SU-DHL-6 (cell line): ENCODE measurements at regions not wholly inside any gene's neighbourhood (a gene's known extent, or its start where the extent isn't known, plus 50 kb on each side); places are given as distances from the start of the nearest gene placed in this dataset.

Experiments used
- H2AFZ ChIP-seq: fragments of 200-600 bp; sonication (generic); 2 replicates; pipeline ENCODE4 v1.6.1; 2014; ENCODE audit warnings: low read depth, mild to moderate bottlenecking, moderate library complexity, mixed read lengths, antibody characterized with exemption, low read length; ENCODE audit not compliant: severe bottlenecking
- H3F3A ChIP-seq: fragments of 200-600 bp; shearing (Covaris generic); 2 replicates; pipeline ENCODE4 v1.6.0; 2016; ENCODE audit warnings: antibody characterized with exemption, mild to moderate bottlenecking; ENCODE audit not compliant: insufficient read depth
- H3K27ac ChIP-seq: fragments of 200-600 bp; sonication (generic); 2 replicates; pipeline ENCODE4 v1.5.1; 2016; ENCODE audit warnings: low read depth, mild to moderate bottlenecking, low read length, moderate library complexity, mixed read lengths
- H3K27me3 ChIP-seq: fragments of 200-600 bp; sonication (generic), shearing (Covaris generic); 2 replicates; pipeline ENCODE4 v1.6.0; 2014; ENCODE audit warnings: mild to moderate bottlenecking, low read length
- H3K36me3 ChIP-seq: fragments of 200-600 bp; sonication (generic); 2 replicates; pipeline ENCODE4 v1.6.1; 2014; ENCODE audit warnings: mild to moderate bottlenecking, low read length, mixed read lengths
- H3K4me2 ChIP-seq: fragments of 300-600, 200-600 bp; shearing (Covaris generic), sonication (generic); 2 replicates; pipeline ENCODE4 v1.6.0; 2014; ENCODE audit warnings: low read length, low read depth, mild to moderate bottlenecking; ENCODE audit not compliant: poor library complexity, severe bottlenecking
- H3K4me3 ChIP-seq: fragments of 200-600 bp; sonication (generic); 2 replicates; pipeline ENCODE4 v1.5.1; 2014; ENCODE audit warnings: antibody characterized with exemption, low read length, mild to moderate bottlenecking, mixed read lengths; ENCODE audit not compliant: insufficient read depth, poor library complexity, severe bottlenecking
- H3K79me2 ChIP-seq: fragments of 200-600 bp; sonication (generic); 2 replicates; pipeline ENCODE4 v1.6.1; 2014; ENCODE audit warnings: mild to moderate bottlenecking, low read length, moderate library complexity; ENCODE audit not compliant: insufficient read depth
- H3K9ac ChIP-seq: fragments of 200-600 bp; sonication (generic); 2 replicates; pipeline ENCODE4 v1.7.0; 2014; ENCODE audit warnings: mild to moderate bottlenecking, low read length
- H3K9me2 ChIP-seq: fragments of 200-600 bp; sonication (generic); replicated peaks from 2 replicates; pipeline ENCODE4 v1.6.1; 2014; ENCODE audit warnings: low read length; ENCODE audit not compliant: insufficient read depth
- H3K9me3 ChIP-seq: fragments of 200-600 bp; sonication (generic); 2 replicates; pipeline ENCODE4 v1.6.1; 2014; ENCODE audit warnings: low read length, mixed read lengths; ENCODE audit not compliant: insufficient read depth
- H4K20me1 ChIP-seq: fragments of 200-600 bp; sonication (generic); 2 replicates; pipeline ENCODE4 v1.6.1; 2014; ENCODE audit warnings: low read depth, mild to moderate bottlenecking, antibody characterized with exemption, low read length, moderate library complexity, mixed read lengths
- CTCF ChIP-seq: fragments of 200-600 bp; sonication (generic); IDR thresholded peaks from one replicate; pipeline ENCODE4 v1.5.1; 2017; ENCODE audit warnings: antibody characterized with exemption, mild to moderate bottlenecking, low read length, moderate library complexity; ENCODE audit not compliant: insufficient read depth, poor library complexity, severe bottlenecking
- EZH2phosphoT487 ChIP-seq: fragments of 200-600 bp; sonication (generic), shearing (Covaris generic); conservative IDR thresholded peaks from 2 replicates; pipeline ENCODE4 v1.6.1; 2018; ENCODE audit warnings: mild to moderate bottlenecking, antibody characterized with exemption, low read length, moderate library complexity, mixed read lengths

GRCh38 chr20:20803011-20803410, 90.6 kb upstream of the RALGAPA2 start:
- Histone ChIP-seq H2AFZ (no peak overlapping the region), H3K27ac (no peak overlapping the region), H3K4me2 (no peak overlapping the region), H3K9ac (no peak overlapping the region), H3K9me3 (no peaks in the 10 kb centered on the region), H3F3A (no peaks in the 10 kb centered on the region), H3K9me2 (no peaks in the 10 kb centered on the region), H3K4me3 (no peak overlapping the region), H3K36me3 (no peaks in the 10 kb centered on the region), H3K27me3 (0 out of 2 replicates have a peak, but pooled peaks cover 4% of the 10 kb centered on the region), H4K20me1 (no peaks in the 10 kb centered on the region), H3K79me2 (no peaks in the 10 kb centered on the region)
- no peak for TF ChIP-seq EZH2phosphoT487
- TF ChIP-seq CTCF = no peak

- no peak overlapping the region for H3K27ac ChIP-seq
- H3K9ac ChIP-seq = no peak overlapping the region
- no peak overlapping the region for H3K4me3 ChIP-seq
- no peaks in the 10 kb centered on the region for H3K36me3 ChIP-seq
- H3K27me3 ChIP-seq = 0 out of 2 replicates have a peak, but pooled peaks cover 4% of the 10 kb centered on the region
- no peaks in the 10 kb centered on the region for H3K9me2 ChIP-seq
- no peaks in the 10 kb centered on the region for H3K79me2 ChIP-seq
- no peak overlapping the region for H2AFZ ChIP-seq
- no peaks in the 10 kb centered on the region for H4K20me1 ChIP-seq
- TF ChIP-seq EZH2phosphoT487 = no peak
- no peak for TF ChIP-seq CTCF
- H3F3A ChIP-seq = no peaks in the 10 kb centered on the region
- H3K4me2 ChIP-seq = no peak overlapping the region
- no peaks in the 10 kb centered on the region for H3K9me3 ChIP-seq
Observed at GRCh38 chr20:20802328-20802727, 89.9 kb upstream of the RALGAPA2 start.

- no peak overlapping the region for H3K9ac ChIP-seq
- H4K20me1 ChIP-seq = no peaks in the 10 kb centered on the region
- H3K9me2 ChIP-seq = no peaks in the 10 kb centered on the region
- no peaks in the 10 kb centered on the region for H3K79me2 ChIP-seq
- no peaks in the 10 kb centered on the region for H3F3A ChIP-seq
- no peak for TF ChIP-seq EZH2phosphoT487
- TF ChIP-seq CTCF = no peak
- no peak overlapping the region for H3K4me2 ChIP-seq
- H2AFZ ChIP-seq = no peak overlapping the region
- H3K9me3 ChIP-seq = no peaks in the 10 kb centered on the region
- H3K4me3 ChIP-seq = no peak overlapping the region
- no peaks in the 10 kb centered on the region for H3K27me3 ChIP-seq
- no peaks in the 10 kb centered on the region for H3K36me3 ChIP-seq
- H3K27ac ChIP-seq = no peak overlapping the region
Observed at GRCh38 chr20:20799716-20800312, 87.4 kb upstream of the RALGAPA2 start.
